ENCODE measurements at regions not wholly inside any gene's neighbourhood (a gene's known extent, or its start where the extent isn't known, plus 50 kb on each side); places are given as distances from the start of the nearest gene placed in this dataset.

DNA sequence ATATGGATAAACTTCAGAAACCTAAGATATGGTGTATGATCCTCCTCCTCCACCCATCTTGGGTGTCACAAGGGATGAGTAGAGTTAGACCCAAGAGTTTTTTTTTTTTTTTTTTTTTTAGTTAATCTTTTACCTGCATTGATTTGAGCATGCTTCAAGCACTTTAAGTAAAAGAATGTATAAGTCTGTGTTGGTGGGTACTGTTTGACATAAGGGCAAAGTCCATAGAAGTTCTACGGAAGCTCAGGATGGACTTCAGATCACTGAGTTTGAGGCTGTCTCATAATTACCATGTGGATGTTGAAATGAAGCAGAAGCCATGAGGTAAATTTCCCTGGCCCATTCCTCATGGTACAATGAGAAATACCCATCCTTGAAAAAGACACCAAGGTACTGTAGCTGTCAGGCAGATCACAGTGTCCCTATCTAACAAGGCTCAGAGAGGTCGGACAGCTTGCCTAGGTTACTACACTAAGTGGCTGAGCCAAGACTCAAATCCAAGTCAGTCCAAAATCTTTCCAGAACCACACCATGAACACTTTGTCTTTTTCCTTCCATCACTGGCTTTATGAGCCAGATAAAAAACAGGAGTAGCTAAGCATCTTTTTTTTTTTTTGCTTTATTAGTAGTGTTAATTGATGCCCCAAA, 962.8 kb downstream of the CDH11 start:
- TF ChIP-seq, protein P1, sequence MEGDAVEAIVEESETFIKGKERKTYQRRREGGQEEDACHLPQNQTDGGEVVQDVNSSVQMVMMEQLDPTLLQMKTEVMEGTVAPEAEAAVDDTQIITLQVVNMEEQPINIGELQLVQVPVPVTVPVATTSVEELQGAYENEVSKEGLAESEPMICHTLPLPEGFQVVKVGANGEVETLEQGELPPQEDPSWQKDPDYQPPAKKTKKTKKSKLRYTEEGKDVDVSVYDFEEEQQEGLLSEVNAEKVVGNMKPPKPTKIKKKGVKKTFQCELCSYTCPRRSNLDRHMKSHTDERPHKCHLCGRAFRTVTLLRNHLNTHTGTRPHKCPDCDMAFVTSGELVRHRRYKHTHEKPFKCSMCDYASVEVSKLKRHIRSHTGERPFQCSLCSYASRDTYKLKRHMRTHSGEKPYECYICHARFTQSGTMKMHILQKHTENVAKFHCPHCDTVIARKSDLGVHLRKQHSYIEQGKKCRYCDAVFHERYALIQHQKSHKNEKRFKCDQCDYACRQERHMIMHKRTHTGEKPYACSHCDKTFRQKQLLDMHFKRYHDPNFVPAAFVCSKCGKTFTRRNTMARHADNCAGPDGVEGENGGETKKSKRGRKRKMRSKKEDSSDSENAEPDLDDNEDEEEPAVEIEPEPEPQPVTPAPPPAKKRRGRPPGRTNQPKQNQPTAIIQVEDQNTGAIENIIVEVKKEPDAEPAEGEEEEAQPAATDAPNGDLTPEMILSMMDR (conservative IDR thresholded peaks at IDR 0.05) = no peak
- H3K4me2 ChIP-seq (ENCODE audit: insufficient read depth, insufficient read length, low read length) = no peak overlapping the region
- Mint-ChIP-seq H3K27me3 (ENCODE audit: low read depth) (no peaks in the 10 kb centered on the region), H3K27ac (no peak overlapping the region), H3K4me3 (no peak overlapping the region), H3K36me3 (ENCODE audit: insufficient read depth in 1 of 3, low read depth in 3 of 3) (no peaks in the 10 kb centered on the region), H3K9me3 (no peaks in the 10 kb centered on the region), H3K4me1 (peaks cover 4 to 7% of the 10 kb centered on the region in 2 experiments; a peak in 3 of 4 replicates)
- H3K9me3 ChIP-seq (ENCODE audit: control insufficient read depth, low read depth, low read length) = no peaks in the 10 kb centered on the region
- H2BK5ac ChIP-seq (ENCODE audit: insufficient read length, low read length) = no peak overlapping the region
- no peak overlapping the region for H4K8ac ChIP-seq (replicated peaks; ENCODE audit: insufficient read length, low read depth, low read length)
- H4K20me1 ChIP-seq (ENCODE audit: control insufficient read depth, insufficient read depth, insufficient read length) = no peaks in the 10 kb centered on the region
- H2BK15ac ChIP-seq (ENCODE audit: low read depth, low read length) = no peak overlapping the region
- no peaks in the 10 kb centered on the region for H3K23me2 ChIP-seq (ENCODE audit: insufficient read length, low read depth, low read length, poor library complexity, severe bottlenecking)
- no peak overlapping the region for H2AK5ac ChIP-seq (ENCODE audit: insufficient read length, low read length)
- no peak overlapping the region for H3K4ac ChIP-seq (ENCODE audit: low read depth, low read length)
- H3K18ac ChIP-seq (ENCODE audit: insufficient read length, low read depth, low read length) = no peak overlapping the region
- H2BK20ac ChIP-seq (ENCODE audit: low read depth, low read length, poor library complexity, severe bottlenecking) = no peak overlapping the region
- H3K27ac ChIP-seq (ENCODE audit: insufficient read length, low read depth, low read length) = no peak overlapping the region
- H3K23ac ChIP-seq (ENCODE audit: insufficient read length, low read depth, low read length) = no peak overlapping the region
- H3K79me2 ChIP-seq (ENCODE audit: insufficient read depth, low read length) = no peaks in the 10 kb centered on the region
- H4K5ac ChIP-seq (ENCODE audit: insufficient read length, low read depth, low read length) = no peak overlapping the region
- no peak overlapping the region for H3T11ph ChIP-seq (ENCODE audit: low read length)
- no peak overlapping the region for H4K91ac ChIP-seq (ENCODE audit: insufficient read length, low read depth, low read length)
- H2AFZ ChIP-seq (ENCODE audit: low read length) = no peak overlapping the region
- H3K56ac ChIP-seq (ENCODE audit: insufficient read length, low read depth, low read length) = no peak overlapping the region
- H3K14ac ChIP-seq (ENCODE audit: insufficient read depth, low read length) = no peak overlapping the region
- H2BK12ac ChIP-seq (ENCODE audit: insufficient read length, low read depth, low read length) = no peak overlapping the region
- H3K9ac ChIP-seq (ENCODE audit: extremely low read depth, insufficient read length, low read length) = no peak overlapping the region
- DNase-seq = no peak
- no peaks in the 10 kb centered on the region for H3K79me1 ChIP-seq (ENCODE audit: insufficient read depth, low read depth, low read length, poor library complexity, severe bottlenecking)
- H3K4me1 ChIP-seq (ENCODE audit: insufficient read depth, low read length) = no peaks in the 10 kb centered on the region
- no CpG with 5 or more reads among the region's 2 CpGs for WGBS (ENCODE audit: extremely low coverage, insufficient read length, low lambda C conversion rate)
- H2BK120ac ChIP-seq (ENCODE audit: low read depth, low read length, poor library complexity, severe bottlenecking) = no peak overlapping the region
- H3K27me3 ChIP-seq (ENCODE audit: insufficient read depth, low read length) = no peaks in the 10 kb centered on the region

Data from H9 (cell line).